NCI-H82 treated with DMSO at 0.1 percent for 48 hours (cell line): ENCODE measurements at regions not wholly inside any gene's neighbourhood (a gene's known extent, or its start where the extent isn't known, plus 50 kb on each side); places are given as distances from the start of the nearest gene placed in this dataset.

Experiments used
- DNase-seq: peaks from one replicate; lab custom pipeline; 2025; ENCODE audit not compliant: unreplicated experiment; lab: John Stamatoyannopoulos, UW

- DNase-seq = no peak
Observed at GRCh38 chr14:101418601-101419000, 142.7 kb upstream of the DIO3 start.

- DNase-seq = no peak
Observed at GRCh38 chr14:101426466-101426865, 134.8 kb upstream of the DIO3 start.

- DNase-seq = no peak
Observed at GRCh38 chr14:101428409-101428808, 132.9 kb upstream of the DIO3 start.

GRCh38 chr14:101435546-101435945 lies 125.7 kb upstream of the DIO3 start:
- DNase-seq = no peak

- DNase-seq = no peak
Observed at GRCh38 chr14:101439023-101439422, 122.3 kb upstream of the DIO3 start.

GRCh38 chr14:101440496-101440895 lies 120.8 kb upstream of the DIO3 start:
- no peak for DNase-seq

- DNase-seq = no peak
Observed at GRCh38 chr14:101441710-101442109, 119.6 kb upstream of the DIO3 start.

GRCh38 chr14:101442451-101442850 lies 118.8 kb upstream of the DIO3 start:
- DNase-seq = no peak

- no peak for DNase-seq
Observed at GRCh38 chr14:101444116-101444515, 117.2 kb upstream of the DIO3 start.

GRCh38 chr14:101445278-101445677 lies 116.0 kb upstream of the DIO3 start:
- DNase-seq = no peak

GRCh38 chr14:101446387-101446969 lies 114.8 kb upstream of the DIO3 start:
- no peak for DNase-seq

- DNase-seq = no peak
Observed at GRCh38 chr14:101449114-101449513, 112.2 kb upstream of the DIO3 start.

GRCh38 chr14:101451166-101451565 lies 110.1 kb upstream of the DIO3 start:
- no peak for DNase-seq

GRCh38 chr14:101453225-101453624 lies 108.1 kb upstream of the DIO3 start:
- DNase-seq = no peak

GRCh38 chr14:101454229-101454628 lies 107.1 kb upstream of the DIO3 start:
- DNase-seq = no peak

- DNase-seq = no peak
Observed at GRCh38 chr14:101456246-101457175, 104.8 kb upstream of the DIO3 start.

GRCh38 chr14:101457301-101457935 lies 103.9 kb upstream of the DIO3 start:
- DNase-seq = no peak

- no peak for DNase-seq
Observed at GRCh38 chr14:101457936-101458740, 103.2 kb upstream of the DIO3 start.

- no peak for DNase-seq
Observed at GRCh38 chr14:101458741-101459550, 102.3 kb upstream of the DIO3 start.

- no peak for DNase-seq
Observed at GRCh38 chr14:101459551-101459900, 101.8 kb upstream of the DIO3 start.
